Gastrocnemius medialis (tissue), 4 donors: ENCODE measurements at regions not wholly inside any gene's neighbourhood (a gene's known extent, or its start where the extent isn't known, plus 50 kb on each side); places are given as distances from the start of the nearest gene placed in this dataset.

Experiments used
- ATAC-seq, 2 donors: fragments of 150-250 bp; one replicate each; pipeline ENCODE4 v1.9.1; 2016
- DNase-seq, 2 donors: peaks; one replicate each; pipeline ENCODE4 v3.0.0-alpha.2; 2019
- H3K27ac ChIP-seq, 4 donors: fragments of 200-600 bp; sonication (generic); 1 replicate in 1 of 4; 2 replicates in 3 of 4; pipeline ENCODE4 v1.5.1; 2016 to 2018; ENCODE audit warnings: mild to moderate bottlenecking in 2 of 4, moderate library complexity in 1 of 4
- H3K27me3 ChIP-seq, 3 donors: fragments of 200-600 bp; sonication (generic) in 2 of 3; 1 replicate in 1 of 3; 2 replicates in 2 of 3; pipeline versions ENCODE4 v1.5.1 to v1.6.0; 2016 to 2019; ENCODE audit warnings: mild to moderate bottlenecking in 1 of 3, moderate library complexity in 1 of 3
- H3K36me3 ChIP-seq, 2 donors: fragments of 200-600 bp; sonication (generic) in 1 of 2; one replicate each; pipeline ENCODE4 v1.5.1; 2017 to 2018
- H3K4me1 ChIP-seq, 2 donors: fragments of 200-600 bp; sonication (generic) in 1 of 2; one replicate each; pipeline ENCODE4 v1.5.1; 2016 to 2017; ENCODE audit warnings: mild to moderate bottlenecking in 2 of 2
- H3K4me3 ChIP-seq, 4 donors: fragments of 200-600 bp; sonication (generic) in 3 of 4; 1 replicate in 1 of 4; 2 replicates in 3 of 4; pipeline ENCODE4 v1.5.1; 2016 to 2019; ENCODE audit warnings: mild to moderate bottlenecking in 2 of 4
- H3K9me3 ChIP-seq, 3 donors: fragments of 200-600 bp; sonication (generic) in 2 of 3; 1 replicate in 1 of 3; 2 replicates in 2 of 3; pipeline ENCODE4 v1.5.1; 2016 to 2019
- CTCF ChIP-seq, 5 experiments: fragments of 450-650 bp in 3 of 5; fragments of 200-600 bp in 2 of 5; sonication (generic) in 2 of 5; IDR thresholded peaks in 4 of 5; conservative IDR thresholded peaks in 1 of 5; 1 replicate in 4 of 5; 2 replicates in 1 of 5; pipeline ENCODE4 v1.5.1; 2016 to 2019; ENCODE audit warnings: antibody characterized with exemption in 5 of 5, mild to moderate bottlenecking in 3 of 5, moderate library complexity in 3 of 5
- POLR2A ChIP-seq, 2 donors: fragments of 450-650 bp; IDR thresholded peaks; one replicate each; pipeline ENCODE4 v1.6.1; 2017; ENCODE audit warnings: antibody characterized with exemption in 2 of 2, mild to moderate bottlenecking in 2 of 2, moderate library complexity in 2 of 2
- in situ Hi-C, 4 donors: fragments of 200-750 bp; cut with MboI; loops; one replicate each; pipeline versions ENCODE4 v1.15.0 to v1.8.0; 2017; ENCODE audit warnings: low sequenced_read_pairs in 4 of 4
- intact Hi-C: fragments of 100-400 bp; cut with DNase I; formaldehyde crosslinking; loops from one replicate; pipeline ENCODE4 v1.15.1; 2023; ENCODE audit warnings: low total_unique reads

GRCh38 chr1:244163861-244164510, 112.9 kb downstream of the ZBTB18 start:
- DNase-seq (no peak), ATAC-seq (peak; percentile 95 to 97)
- Histone ChIP-seq H3K4me1 (peaks cover 10 to 15% of the 10 kb centered on the region in 2 donors), H3K27me3 (no peaks in the 10 kb centered on the region), H3K4me3 (no peak overlapping the region), H3K9me3 (no peaks in the 10 kb centered on the region), H3K27ac (peak overlapping the region; percentile 50 to 75 (median 70)), H3K36me3 (no peaks in the 10 kb centered on the region)
- intact Hi-C loops (no loop called here), in situ Hi-C loops (no loop called here)
- TF ChIP-seq POLR2A (IDR thresholded peaks at IDR 0.05): no peak
- TF ChIP-seq CTCF (IDR thresholded peaks at IDR 0.05 in 4 of 5, conservative IDR thresholded peaks at IDR 0.05 in 1 of 5): no peak

- ATAC-seq (no peak), DNase-seq (no peak)
- Histone ChIP-seq H3K9me3 (no peaks in the 10 kb centered on the region), H3K27ac (peak overlapping the region; percentile 50 to 75 (median 70)), H3K27me3 (no peaks in the 10 kb centered on the region), H3K4me3 (no peak overlapping the region), H3K36me3 (no peaks in the 10 kb centered on the region), H3K4me1 (peaks cover 10 to 15% of the 10 kb centered on the region in 2 donors)
- in situ Hi-C loops: no loop called here
- TF ChIP-seq CTCF (IDR thresholded peaks at IDR 0.05 in 4 of 5, conservative IDR thresholded peaks at IDR 0.05 in 1 of 5) (no peak), POLR2A (IDR thresholded peaks at IDR 0.05) (no peak)
- intact Hi-C loops: no loop called here
Measured at GRCh38 chr1:244164511-244164890, 113.4 kb downstream of the ZBTB18 start.

GRCh38 chr1:244165021-244165420, 113.9 kb downstream of the ZBTB18 start:
- Histone ChIP-seq H3K27me3 (no peaks in the 10 kb centered on the region), H3K36me3 (no peaks in the 10 kb centered on the region), H3K27ac (peak overlapping the region; percentile 40 to 75 (median 60)), H3K9me3 (no peaks in the 10 kb centered on the region), H3K4me1 (peaks cover 10 to 15% of the 10 kb centered on the region in 2 donors), H3K4me3 (no peak overlapping the region)
- in situ Hi-C loops (no loop called here), intact Hi-C loops (no loop called here)
- no peak for DNase-seq
- TF ChIP-seq CTCF (IDR thresholded peaks at IDR 0.05 in 4 of 5, conservative IDR thresholded peaks at IDR 0.05 in 1 of 5): no peak
- no peak for TF ChIP-seq POLR2A (IDR thresholded peaks at IDR 0.05)
- no peak for ATAC-seq

- intact Hi-C loops (no loop called here), in situ Hi-C loops (no loop called here)
- no peak for DNase-seq
- no peaks in the 10 kb centered on the region for H3K27me3 ChIP-seq
- ATAC-seq: no peak
- H3K27ac ChIP-seq: no peak overlapping the region
- no peaks in the 10 kb centered on the region for H3K36me3 ChIP-seq
- H3K9me3 ChIP-seq: no peaks in the 10 kb centered on the region
- TF ChIP-seq POLR2A (IDR thresholded peaks at IDR 0.05) (no peak), CTCF (IDR thresholded peaks at IDR 0.05 in 4 of 5, conservative IDR thresholded peaks at IDR 0.05 in 1 of 5) (no peak)
- H3K4me1 ChIP-seq: peaks cover 10 to 15% of the 10 kb centered on the region in 2 donors
- no peak overlapping the region for H3K4me3 ChIP-seq
Measured at GRCh38 chr1:244165701-244166100, 114.6 kb downstream of the ZBTB18 start.
